ENCODE measurements at regions not wholly inside any gene's neighbourhood (a gene's known extent, or its start where the extent isn't known, plus 50 kb on each side); places are given as distances from the start of the nearest gene placed in this dataset.

DNA sequence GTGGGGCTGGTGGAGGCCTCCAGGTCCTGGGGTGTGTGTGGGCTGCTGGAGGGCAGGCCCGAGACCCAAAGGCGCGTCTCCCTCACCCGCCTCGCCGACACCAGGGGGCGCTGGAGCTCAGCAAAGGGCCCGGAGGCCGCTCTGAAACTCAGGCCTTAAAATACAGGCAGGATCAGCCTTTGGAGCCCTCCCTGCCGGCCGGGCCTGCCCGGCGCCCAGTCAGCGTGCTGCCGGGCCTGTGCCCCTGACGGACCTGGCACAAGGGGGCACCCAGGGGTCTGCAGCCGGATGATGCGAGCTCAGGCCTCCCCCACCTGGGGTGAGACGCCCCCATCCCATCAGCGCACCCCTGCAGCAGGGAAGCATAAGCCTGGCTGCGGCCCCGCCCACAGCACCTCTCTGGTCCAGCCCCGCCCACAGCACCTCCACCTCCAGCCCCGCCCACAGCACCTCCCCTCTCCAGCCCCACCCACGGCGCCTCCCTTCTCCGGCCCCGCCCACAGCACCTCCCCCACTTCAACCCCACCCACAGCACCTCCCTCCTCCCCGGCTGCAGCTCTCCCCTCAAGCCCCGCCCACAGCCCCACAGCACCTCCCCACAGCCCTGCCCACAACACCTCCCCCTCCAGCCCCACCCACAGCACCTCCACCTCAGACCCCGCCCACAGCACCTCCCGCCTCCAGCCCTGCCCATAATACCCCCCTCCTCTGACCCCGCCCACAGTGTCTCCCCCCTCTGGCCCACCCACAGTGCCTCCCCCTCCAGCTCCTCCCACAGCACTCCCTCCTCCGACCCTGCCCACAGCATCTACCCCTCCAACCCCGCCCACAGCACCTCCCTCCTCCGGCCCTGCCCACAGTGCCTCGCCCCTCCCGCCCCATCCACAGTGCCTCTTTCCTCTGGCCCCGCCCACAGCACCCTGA lies 92.8 kb upstream of the OTOS start:
- Histone ChIP-seq H4K20me1 (peaks cover 0 to 22% (median 0%) of the 10 kb centered on the region in 11 experiments; a peak in 3 of 22 replicates), H3K4me1 (peaks cover 48 to 84% (median 75%) of the 10 kb centered on the region in 10 experiments), H3K9ac (peak overlapping the region in 10 of 11 experiments; percentile 51 to 77 (median 66); a peak in 20 of 22 replicates), H3K4me3 (peak overlapping the region; percentile 36 to 62 (median 48); a peak in 17 of 20 replicates), H3K4me2 (peak overlapping the region; percentile 80 to 94 (median 90)), H3K9me3 (replicated peaks in 1 of 11) (peaks cover 12 to 16% (median 14%) of the 10 kb centered on the region in 11 experiments), H3K36me3 (no peaks in the 10 kb centered on the region), H3K27me3 (no peaks in the 10 kb centered on the region), H3K27ac (peak overlapping the region in 9 of 11 experiments; percentile 49 to 89 (median 78); a peak in 18 of 22 replicates)
- TF ChIP-seq Cebpa-rat (IDR thresholded peaks at IDR 0.05), result no peak

DNA sequence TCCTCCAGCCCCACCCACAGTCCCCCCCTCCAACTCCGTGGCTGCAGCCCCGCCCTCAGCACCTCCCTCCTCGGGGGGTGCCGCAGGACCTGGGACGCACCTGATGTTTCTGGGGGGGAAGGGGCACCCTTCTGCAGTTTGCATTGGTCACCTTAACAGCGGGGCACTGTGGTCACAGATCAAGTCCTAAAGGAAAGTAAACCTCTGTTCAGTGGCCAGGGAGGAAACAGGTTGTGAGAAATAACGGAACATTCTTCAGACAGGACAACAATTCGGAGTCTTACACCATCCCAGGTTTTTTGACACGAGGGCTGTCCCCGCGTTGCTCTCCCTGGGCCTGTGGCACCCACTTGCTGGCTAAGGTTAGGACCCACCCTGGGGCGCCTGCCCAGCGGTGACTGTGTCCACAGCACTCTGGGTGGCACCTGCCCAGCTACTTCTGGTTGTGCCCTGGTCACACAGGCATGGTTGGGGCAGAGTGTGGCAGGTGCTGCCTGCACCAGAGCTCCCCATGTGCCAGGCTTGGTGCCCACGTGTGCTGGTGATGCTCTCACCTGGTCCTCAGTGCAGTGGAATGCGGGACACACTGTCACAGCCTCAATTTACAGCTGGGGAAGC lies 93.5 kb upstream of the OTOS start:
- Histone ChIP-seq H3K27ac (peak overlapping the region in 8 of 11 experiments; percentile 14 to 76 (median 44); a peak in 12 of 22 replicates), H3K27me3 (no peaks in the 10 kb centered on the region), H3K4me1 (peaks cover 48 to 82% (median 74%) of the 10 kb centered on the region in 10 experiments), H3K4me3 (no peak overlapping the region; a peak in 1 of 20 replicates), H3K9ac (peak overlapping the region in 3 of 11 experiments; percentile 19 to 32 (median 22); a peak in 4 of 22 replicates), H3K9me3 (replicated peaks in 1 of 11) (peaks cover 5 to 8% (median 6%) of the 10 kb centered on the region in 11 experiments), H4K20me1 (peaks cover 0 to 22% (median 0%) of the 10 kb centered on the region in 11 experiments; a peak in 3 of 22 replicates), H3K36me3 (no peaks in the 10 kb centered on the region), H3K4me2 (peak overlapping the region in 10 of 11 experiments; percentile 26 to 90 (median 80); a peak in 18 of 22 replicates)
- TF ChIP-seq Cebpa-rat (IDR thresholded peaks at IDR 0.05), result no peak; a peak in 1 of 22 replicates

- H3K9ac ChIP-seq, result peak overlapping the region in 3 of 11 experiments; percentile 19 to 32 (median 22); a peak in 4 of 22 replicates
- peaks cover 0 to 22% (median 0%) of the 10 kb centered on the region in 11 experiments; a peak in 3 of 22 replicates for H4K20me1 ChIP-seq
- no peaks in the 10 kb centered on the region for H3K36me3 ChIP-seq
- H3K4me3 ChIP-seq, result no peak overlapping the region
- no peak; a peak in 1 of 22 replicates for TF ChIP-seq Cebpa-rat (IDR thresholded peaks at IDR 0.05)
- no peaks in the 10 kb centered on the region for H3K27me3 ChIP-seq
- peaks cover 0 to 3% (median under 1%) of the 10 kb centered on the region in 11 experiments; a peak in 12 of 22 replicates for H3K9me3 ChIP-seq (replicated peaks in 1 of 11)
- peak overlapping the region in 7 of 11 experiments; percentile 14 to 76 (median 45); a peak in 12 of 22 replicates for H3K27ac ChIP-seq
- peak overlapping the region in 9 of 11 experiments; percentile 26 to 90 (median 83); a peak in 17 of 22 replicates for H3K4me2 ChIP-seq
- peaks cover 43 to 77% (median 69%) of the 10 kb centered on the region in 10 experiments for H3K4me1 ChIP-seq
Measured at GRCh38 chr2:240234503-240234951, 94.1 kb upstream of the OTOS start.

GRCh38 chr2:240235149-240235803 lies 94.8 kb upstream of the OTOS start:
- Histone ChIP-seq H3K27ac (peak overlapping the region in 5 of 11 experiments; percentile 6 to 76 (median 45); a peak in 6 of 22 replicates), H3K9ac (peak overlapping the region in 2 of 11 experiments; percentile 32 to 59; a peak in 2 of 22 replicates), H3K4me3 (no peak overlapping the region), H4K20me1 (peaks cover 0 to 22% (median 0%) of the 10 kb centered on the region in 11 experiments; a peak in 3 of 22 replicates), H3K4me2 (peak overlapping the region in 10 of 11 experiments; percentile 53 to 90 (median 82); a peak in 16 of 22 replicates), H3K27me3 (no peaks in the 10 kb centered on the region), H3K9me3 (replicated peaks in 1 of 11) (0 out of 22 replicates have a peak, but pooled peaks cover 0 to 8% (median 0%) of the 10 kb centered on the region in 11 experiments), H3K36me3 (no peaks in the 10 kb centered on the region), H3K4me1 (peaks cover 35 to 73% (median 65%) of the 10 kb centered on the region in 10 experiments)
- no peak for TF ChIP-seq Cebpa-rat (IDR thresholded peaks at IDR 0.05)

- peak overlapping the region in 6 of 11 experiments; percentile 17 to 61 (median 55); a peak in 10 of 22 replicates for H3K9ac ChIP-seq
- no peak overlapping the region for H3K4me3 ChIP-seq
- H3K4me2 ChIP-seq, result peak overlapping the region; percentile 53 to 90 (median 82)
- no peaks in the 10 kb centered on the region for H3K27me3 ChIP-seq
- H3K27ac ChIP-seq, result peak overlapping the region in 8 of 11 experiments; percentile 33 to 76 (median 57); a peak in 16 of 22 replicates
- peaks cover 0 to 8% (median 0%) of the 10 kb centered on the region in 11 experiments; a peak in 2 of 22 replicates for H3K9me3 ChIP-seq (replicated peaks in 1 of 11)
- H3K4me1 ChIP-seq, result peaks cover 30 to 70% (median 64%) of the 10 kb centered on the region in 10 experiments
- H3K36me3 ChIP-seq, result no peaks in the 10 kb centered on the region
- TF ChIP-seq Cebpa-rat (IDR thresholded peaks at IDR 0.05), result no peak
- H4K20me1 ChIP-seq, result peaks cover 0 to 22% (median 0%) of the 10 kb centered on the region in 11 experiments; a peak in 3 of 22 replicates
Measured at GRCh38 chr2:240235811-240236210, 95.4 kb upstream of the OTOS start.

- peaks cover 0 to 21% (median 0%) of the 10 kb centered on the region in 11 experiments; a peak in 3 of 22 replicates for H4K20me1 ChIP-seq
- no peaks in the 10 kb centered on the region for H3K27me3 ChIP-seq
- no peak for TF ChIP-seq Cebpa-rat (IDR thresholded peaks at IDR 0.05)
- H3K4me1 ChIP-seq, result peaks cover 24 to 64% (median 57%) of the 10 kb centered on the region in 10 experiments
- H3K4me3 ChIP-seq, result no peak overlapping the region; a peak in 1 of 20 replicates
- H3K4me2 ChIP-seq, result peak overlapping the region; percentile 53 to 90 (median 82)
- H3K36me3 ChIP-seq, result no peaks in the 10 kb centered on the region
- peaks cover 0 to 8% (median 0%) of the 10 kb centered on the region in 11 experiments; a peak in 2 of 22 replicates for H3K9me3 ChIP-seq (replicated peaks in 1 of 11)
- peak overlapping the region in 8 of 11 experiments; percentile 33 to 76 (median 57); a peak in 17 of 22 replicates for H3K27ac ChIP-seq
- H3K9ac ChIP-seq, result peak overlapping the region in 9 of 11 experiments; percentile 10 to 61 (median 32); a peak in 12 of 22 replicates
Measured at GRCh38 chr2:240236217-240237111, 96.0 kb upstream of the OTOS start.

- H3K9ac ChIP-seq, result no peak overlapping the region
- peaks cover 11 to 52% (median 45%) of the 10 kb centered on the region in 10 experiments for H3K4me1 ChIP-seq
- H3K4me3 ChIP-seq, result no peak overlapping the region
- no peak overlapping the region for H3K27ac ChIP-seq
- H3K27me3 ChIP-seq, result no peaks in the 10 kb centered on the region
- H3K9me3 ChIP-seq (replicated peaks in 1 of 11), result peaks cover 0 to 8% (median 0%) of the 10 kb centered on the region in 11 experiments; a peak in 2 of 22 replicates
- H3K4me2 ChIP-seq, result 0 out of 22 replicates have a peak overlapping the region, but pooled peaks of 2 of the 11 experiments have one; percentile 8 to 9
- H4K20me1 ChIP-seq, result peaks cover 0 to 14% (median 0%) of the 10 kb centered on the region in 11 experiments; a peak in 3 of 22 replicates
- no peaks in the 10 kb centered on the region for H3K36me3 ChIP-seq
- no peak for TF ChIP-seq Cebpa-rat (IDR thresholded peaks at IDR 0.05)
Measured at GRCh38 chr2:240237609-240238174, 97.2 kb upstream of the OTOS start.

All from BLaER1 treated with 17β-estradiol and CSF1 and Interleukin-3, amounts not matched to agents 10 nM and 100 nM (cell line).